ENCODE measurements at regions not wholly inside any gene's neighbourhood (a gene's known extent, or its start where the extent isn't known, plus 50 kb on each side); places are given as distances from the start of the nearest gene placed in this dataset.

- TF ChIP-seq CTCF (IDR thresholded peaks at IDR 0.05) (no peak), POLR2AphosphoS5 (IDR thresholded peaks at IDR 0.05) (no peak), POLR2A (IDR thresholded peaks at IDR 0.05) (no peak), EP300 (IDR thresholded peaks at IDR 0.05) (no peak)
Measured at GRCh38 chr2:171238946-171239345, 78.3 kb upstream of the TLK1 start.
